GM21737 (cell line): ENCODE measurements at regions not wholly inside any gene's neighbourhood (a gene's known extent, or its start where the extent isn't known, plus 50 kb on each side); places are given as distances from the start of the nearest gene placed in this dataset.
A peak's percentile ranks its signal among the peaks of the same experiment; 100 is the strongest.

Source experiments
- ATAC-seq: cut with Tn5 transposase; IDR thresholded peaks from one replicate; pipeline ENCODE4 v1.9.1; 2021; ENCODE audit warnings: mild to moderate bottlenecking, moderate library complexity; ENCODE audit not compliant: unreplicated experiment

GRCh38 chr5:87099291-87099839 is 168.3 kb upstream of the RASA1 start:
- no peak for ATAC-seq

GRCh38 chr5:87099968-87100367 is 167.7 kb upstream of the RASA1 start:
- ATAC-seq: no peak

DNA sequence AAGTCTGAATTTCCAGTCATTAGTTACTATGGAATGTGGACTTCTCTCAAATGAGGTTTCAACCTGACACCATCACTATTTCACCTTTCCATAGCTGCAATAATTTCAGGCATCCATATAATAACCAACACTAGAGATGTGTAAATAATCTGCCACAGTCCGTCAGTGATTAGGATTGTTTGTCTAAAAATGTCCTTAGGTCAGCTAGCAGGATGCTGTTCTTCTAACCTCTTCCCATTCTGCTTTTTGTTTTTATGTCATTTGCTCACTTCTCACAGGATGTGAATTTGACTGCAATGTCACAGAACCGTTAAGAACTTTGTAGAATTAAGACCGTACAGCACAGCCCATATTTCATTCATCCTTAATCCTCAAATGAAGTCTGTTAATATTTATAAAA is 166.4 kb upstream of the RASA1 start:
- no peak for ATAC-seq

GRCh38 chr5:87102841-87103240 is 164.8 kb upstream of the RASA1 start:
- no peak for ATAC-seq

- peak; percentile 87 for ATAC-seq
Observed at GRCh38 chr5:87103616-87104287, 163.9 kb upstream of the RASA1 start.

- no peak for ATAC-seq
Observed at GRCh38 chr5:87105577-87105976, 162.1 kb upstream of the RASA1 start.

DNA sequence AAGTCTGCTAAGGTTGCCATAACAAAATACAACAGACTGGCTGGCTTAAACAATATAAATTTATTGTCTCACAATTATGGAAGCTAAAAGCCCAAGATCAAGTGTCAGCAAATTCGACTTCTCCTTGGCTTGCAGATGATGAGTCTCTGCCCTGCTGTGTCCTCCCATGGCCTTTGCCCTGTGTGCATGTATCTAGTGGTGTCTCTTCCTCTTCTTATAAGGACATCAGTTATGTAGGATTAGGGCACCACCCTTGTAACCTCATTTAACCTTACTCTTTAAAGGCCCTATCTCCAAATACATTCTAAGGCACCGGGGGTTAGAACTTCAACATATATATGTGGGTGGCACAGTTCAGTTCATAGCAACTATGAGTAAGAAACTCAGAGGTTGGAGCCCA is 157.9 kb upstream of the RASA1 start:
- ATAC-seq: no peak

GRCh38 chr5:87110721-87111120 is 157.0 kb upstream of the RASA1 start:
- ATAC-seq: no peak

DNA sequence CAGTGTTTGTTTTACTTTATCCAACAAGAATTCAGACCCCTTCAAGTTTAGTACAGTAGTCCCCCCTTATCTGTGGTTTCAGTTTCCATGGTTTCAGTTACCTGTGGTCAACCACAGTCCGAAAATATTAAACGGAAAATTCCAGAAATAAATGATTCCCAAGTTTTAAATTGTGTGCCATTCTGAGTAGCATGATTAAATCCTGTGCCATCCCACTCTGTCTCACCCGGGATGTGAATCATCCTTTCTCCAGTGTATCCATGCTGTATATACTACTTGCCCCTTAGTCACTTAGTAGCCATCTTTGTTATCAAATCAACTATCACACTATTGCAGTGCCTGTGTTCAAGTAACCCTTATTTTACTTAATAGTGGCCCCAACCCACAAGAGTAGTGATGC is 153.8 kb upstream of the RASA1 start:
- no peak for ATAC-seq

GRCh38 chr5:87114631-87115030 is 153.1 kb upstream of the RASA1 start:
- ATAC-seq: no peak

GRCh38 chr5:87115839-87116364 is 151.8 kb upstream of the RASA1 start:
- ATAC-seq: no peak

DNA sequence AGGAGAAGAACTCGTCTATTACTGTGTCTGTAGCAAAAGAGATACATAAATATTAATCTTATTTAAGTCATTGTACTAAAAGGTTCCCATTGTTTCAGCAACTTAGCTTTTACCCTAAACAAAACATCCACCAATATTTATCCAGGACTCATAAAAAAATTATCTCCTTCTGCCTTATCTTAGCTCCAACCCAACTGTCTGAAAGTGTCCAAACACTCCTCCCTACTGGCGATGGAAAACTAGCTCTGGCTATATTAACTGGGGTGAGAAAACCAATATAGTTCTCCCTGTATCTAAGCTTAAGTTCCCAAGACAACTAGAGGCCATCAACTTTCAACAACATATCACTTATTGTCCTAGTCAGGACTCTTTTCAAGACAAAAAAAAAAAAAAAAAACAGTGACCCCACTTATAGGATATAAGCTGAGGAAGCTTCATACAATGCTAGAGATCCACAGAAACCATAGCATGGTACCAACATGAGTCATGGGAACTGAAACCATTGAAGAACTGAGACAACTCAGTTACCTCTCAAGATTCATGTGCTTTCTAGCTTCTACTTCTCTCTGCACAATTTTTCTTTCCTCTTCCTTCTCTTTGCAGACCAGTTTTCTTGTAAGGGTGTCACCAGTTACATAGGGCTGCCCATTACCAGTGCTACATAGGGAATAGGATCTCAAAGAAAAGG is 150.7 kb upstream of the RASA1 start:
- ATAC-seq: peak; percentile 73

DNA sequence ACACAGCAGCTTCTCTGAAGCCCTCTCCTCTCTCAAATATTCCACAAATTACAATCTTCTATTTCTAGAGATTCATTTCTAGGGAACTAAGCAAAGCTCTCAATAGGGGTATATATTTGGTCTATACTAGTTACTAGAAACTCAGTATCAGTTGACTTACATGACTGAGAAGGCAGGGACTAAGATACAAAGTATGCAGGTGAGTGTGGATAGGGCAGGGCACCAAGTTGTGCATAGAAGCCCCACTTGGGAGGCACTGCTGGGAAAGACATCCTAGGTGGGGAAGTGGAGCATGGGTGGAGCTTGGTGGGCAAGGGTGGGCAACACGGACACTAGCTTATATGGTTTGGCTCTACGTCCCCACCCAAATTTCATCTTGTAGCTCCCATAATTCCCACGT is 148.1 kb upstream of the RASA1 start:
- ATAC-seq: no peak

DNA sequence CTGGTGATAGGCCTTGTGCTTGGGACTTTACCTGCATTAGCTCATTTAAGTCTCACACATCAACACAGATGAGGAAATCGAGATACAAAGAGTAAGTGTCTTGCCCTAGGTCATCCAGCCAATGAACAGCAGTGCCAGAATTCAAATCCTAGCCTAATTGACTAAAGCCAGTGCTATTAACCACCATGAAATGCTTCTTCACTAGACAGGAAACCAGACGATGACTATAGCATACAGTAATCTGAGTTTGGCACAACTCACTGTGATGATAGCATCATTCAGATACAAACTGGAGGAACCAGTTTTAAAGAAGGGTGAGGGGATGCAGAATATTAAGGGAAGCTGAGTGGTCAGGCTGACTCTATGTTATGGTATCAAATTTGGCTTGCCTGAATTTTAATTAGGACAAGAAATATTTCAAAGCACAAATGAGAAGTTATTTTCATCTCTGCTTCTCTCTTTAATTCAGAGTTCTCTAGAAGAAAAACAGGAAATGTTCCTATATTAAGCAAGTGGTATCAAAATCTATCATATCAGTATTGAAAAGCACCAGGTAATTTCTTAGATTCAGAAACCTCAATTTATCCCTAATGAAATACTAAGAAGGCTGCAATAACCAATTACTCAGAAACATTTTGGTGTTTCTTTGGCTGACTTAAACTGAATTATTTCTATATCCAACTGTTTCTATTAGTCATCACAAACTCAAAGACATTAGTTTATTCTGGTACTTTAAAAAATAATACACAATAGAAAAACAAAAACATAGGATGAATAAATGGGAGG is 147.0 kb upstream of the RASA1 start:
- ATAC-seq: no peak

GRCh38 chr5:87121304-87122150 is 146.2 kb upstream of the RASA1 start:
- peak; percentile 72 for ATAC-seq

GRCh38 chr5:87122151-87122977 is 145.3 kb upstream of the RASA1 start:
- ATAC-seq: no peak

DNA sequence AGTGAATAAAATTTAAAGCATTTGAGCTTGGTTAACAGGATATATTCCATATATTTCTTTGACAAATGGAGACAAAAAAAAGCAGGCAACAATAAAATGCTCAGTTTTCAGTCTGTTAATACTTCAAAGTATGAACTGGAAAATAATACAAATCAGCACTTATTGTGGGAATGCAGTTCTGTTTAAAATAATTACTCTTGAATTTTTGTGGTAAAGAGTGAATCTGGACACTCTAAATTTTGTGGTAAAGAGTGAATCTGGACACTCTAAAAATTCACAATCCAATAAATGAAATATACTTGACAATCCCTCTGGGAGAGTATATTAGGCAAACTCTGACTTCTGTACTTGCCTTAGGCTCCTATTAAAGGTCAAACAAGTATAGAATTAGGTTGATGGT is 141.9 kb upstream of the RASA1 start:
- ATAC-seq: no peak

DNA sequence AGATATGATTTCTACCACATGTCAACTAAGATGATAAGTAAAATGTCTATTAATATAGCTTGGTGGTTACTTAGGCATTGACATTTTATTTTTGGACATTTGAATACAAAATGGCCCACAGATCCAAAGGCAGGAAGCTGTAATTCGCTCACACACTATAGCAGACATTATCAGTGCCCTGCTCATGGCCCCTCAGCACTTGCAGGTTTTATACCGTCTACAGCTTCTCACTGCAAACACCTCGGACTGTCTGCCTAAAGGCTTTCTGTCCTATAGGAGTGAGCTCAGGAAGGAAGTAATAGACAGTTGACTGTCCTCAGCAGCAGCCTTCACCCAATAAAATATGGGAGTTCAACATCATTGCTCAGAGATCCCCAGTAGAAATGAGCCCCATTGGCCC is 140.8 kb upstream of the RASA1 start:
- ATAC-seq: no peak

DNA sequence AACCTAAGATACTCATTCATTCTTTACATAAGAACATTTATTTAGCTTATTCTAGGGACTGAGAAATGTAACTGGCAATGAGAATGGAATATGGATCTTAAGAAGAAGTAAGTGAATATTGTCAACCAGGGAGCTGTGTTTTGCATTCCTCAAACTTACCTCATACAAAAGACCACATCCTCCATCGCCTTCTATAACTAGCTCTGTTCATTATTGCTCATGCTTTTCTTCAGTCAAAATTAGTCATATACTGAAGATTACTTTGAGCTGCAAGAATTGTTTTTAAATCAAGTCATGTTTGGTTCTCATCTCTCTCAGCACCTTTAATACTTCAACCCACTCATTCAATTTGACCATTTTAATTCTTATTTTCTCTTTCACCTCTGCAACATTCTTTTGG is 140.3 kb upstream of the RASA1 start:
- no peak for ATAC-seq
